HG03565 (cell line): ENCODE measurements at regions not wholly inside any gene's neighbourhood (a gene's known extent, or its start where the extent isn't known, plus 50 kb on each side); places are given as distances from the start of the nearest gene placed in this dataset.
"Not testable (repeated sequence)": the region's sequence is repeated elsewhere in the genome, so short reads cannot be mapped to it uniquely, and the experiment has no call there.

Experiments
- ATAC-seq: cut with Tn5 transposase; IDR thresholded peaks from one replicate; pipeline ENCODE4 v1.9.1; 2021; ENCODE audit warnings: mild to moderate bottlenecking, moderate library complexity; ENCODE audit not compliant: unreplicated experiment

DNA sequence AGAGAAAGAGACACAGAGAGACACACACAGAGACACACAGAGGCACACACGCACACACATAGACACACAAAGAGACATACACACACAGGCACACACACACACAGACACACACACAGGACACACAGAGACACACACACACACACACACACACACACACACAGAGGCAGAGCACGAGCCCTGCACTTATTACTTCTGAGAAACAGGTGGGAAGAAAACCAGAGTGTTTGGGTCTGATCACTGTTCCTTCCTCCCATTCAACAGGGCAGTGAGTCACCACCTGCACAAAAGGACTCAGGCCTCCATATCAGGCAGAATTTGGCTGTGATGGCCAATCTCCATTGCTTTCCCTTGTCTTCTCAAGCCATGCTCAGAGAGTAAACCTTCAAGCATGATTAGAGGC, 285.0 kb downstream of the ANAPC1 start:
- not testable (repeated sequence) for ATAC-seq

DNA sequence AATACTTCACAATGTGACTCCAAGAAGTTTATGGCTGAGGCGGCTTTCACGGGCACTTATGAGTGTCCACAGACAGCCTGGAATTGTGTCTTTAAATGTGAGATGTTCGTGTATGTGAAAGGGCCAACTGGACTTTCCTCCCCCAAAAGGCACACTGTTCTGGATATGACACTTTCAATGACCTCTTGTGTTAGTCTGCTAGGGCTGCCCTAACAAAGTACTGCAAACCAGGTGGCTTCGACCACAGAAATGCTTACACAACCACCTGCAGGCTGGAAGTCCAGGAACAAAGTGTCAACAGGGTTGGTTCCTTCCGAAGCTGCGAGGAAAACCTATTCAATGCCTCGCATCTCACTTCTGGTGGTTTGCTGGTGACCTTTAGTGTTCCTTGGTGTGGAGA, 281.7 kb downstream of the ANAPC1 start:
- not testable (repeated sequence) for ATAC-seq

DNA sequence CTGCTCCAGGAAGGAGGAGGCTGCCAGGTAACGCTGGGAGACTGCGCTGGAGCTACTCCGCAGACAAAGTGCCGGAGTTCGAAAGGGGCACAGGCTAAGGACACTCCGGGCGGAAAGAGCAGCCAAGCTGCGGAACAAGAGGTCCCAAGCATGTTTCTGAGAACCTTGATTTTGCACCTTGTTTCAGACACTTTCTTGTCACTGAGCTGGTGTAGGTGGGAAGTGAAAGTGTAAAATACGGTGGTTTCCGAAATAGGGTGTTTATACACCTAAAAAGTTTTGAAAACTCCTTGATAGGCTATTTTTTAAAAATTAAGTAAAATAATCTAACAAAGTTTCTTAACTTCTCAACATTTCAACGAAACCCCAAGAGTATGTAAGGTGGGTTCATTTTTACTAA, 278.2 kb downstream of the ANAPC1 start:
- not testable (repeated sequence) for ATAC-seq

DNA sequence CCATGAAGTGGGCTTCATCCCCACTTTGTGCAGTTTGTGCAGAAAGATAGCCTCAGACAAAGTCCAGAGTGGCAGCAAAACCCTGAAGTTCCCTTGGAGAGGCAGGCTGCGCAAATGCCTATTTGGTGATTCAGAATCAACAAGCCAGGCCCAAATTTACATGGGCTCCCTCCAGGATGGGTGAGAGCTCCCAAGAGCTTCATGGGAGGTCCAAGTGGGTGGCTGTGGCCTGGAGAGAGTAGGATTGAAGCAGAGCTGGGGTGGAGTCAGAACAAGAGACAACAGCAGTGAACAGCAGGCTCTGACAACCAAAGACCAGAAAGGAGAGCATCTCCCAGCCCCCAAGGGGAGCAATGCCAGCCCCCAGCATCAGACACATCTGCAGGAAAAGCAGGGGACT, 277.4 kb downstream of the ANAPC1 start:
- ATAC-seq: not testable (repeated sequence)

DNA sequence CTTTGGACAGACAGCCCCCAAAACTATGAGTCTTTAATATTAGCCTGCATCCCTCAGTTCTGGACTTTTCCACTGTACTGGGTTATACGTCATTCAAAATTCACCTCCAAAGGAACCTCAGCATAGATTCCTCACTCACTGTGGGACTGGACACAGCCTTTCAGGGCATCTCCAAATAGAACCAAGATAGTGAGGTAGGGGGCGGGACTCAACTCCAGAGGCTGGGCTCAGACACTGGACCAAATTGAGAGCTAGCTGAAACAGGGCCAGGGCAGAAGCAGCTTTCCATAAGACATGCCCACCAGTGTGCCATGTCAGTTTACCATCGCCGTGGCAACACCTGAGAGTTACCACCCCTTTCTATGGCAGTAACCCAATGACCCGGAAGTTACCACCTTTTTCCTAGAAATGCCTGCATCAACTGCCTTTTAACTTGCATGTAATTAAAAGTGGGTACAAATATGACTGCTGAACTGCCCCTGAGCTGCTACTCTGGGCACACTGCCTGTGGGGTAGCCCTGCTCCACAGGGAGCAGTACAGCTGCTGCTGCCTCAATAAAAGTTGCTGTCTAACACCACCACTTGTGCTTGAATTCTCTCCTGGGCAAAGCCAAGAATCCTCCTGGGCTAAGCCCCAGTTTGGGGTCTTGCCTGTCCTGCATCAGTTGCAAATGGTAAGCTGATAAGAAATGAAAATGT, 274.7 kb downstream of the ANAPC1 start:
- ATAC-seq: not testable (repeated sequence)

DNA sequence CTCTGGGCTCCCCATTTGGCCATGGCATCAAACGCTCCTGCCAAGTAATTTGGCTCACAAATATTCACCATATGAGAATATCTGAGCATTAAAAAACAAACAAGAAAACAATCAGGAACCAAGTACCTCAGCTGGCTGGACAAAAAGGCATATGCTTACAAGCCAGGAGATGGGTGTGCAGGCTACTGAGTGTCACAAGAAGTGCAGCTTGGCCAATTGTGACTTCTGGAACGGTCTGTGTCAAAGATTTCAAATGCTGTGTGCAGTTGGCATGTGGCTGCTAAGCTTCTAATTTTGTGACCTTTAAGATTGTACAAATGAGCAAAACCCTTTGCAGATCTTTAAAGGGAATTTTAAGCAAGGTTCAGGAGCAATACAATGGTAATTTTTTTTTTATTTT, 274.0 kb downstream of the ANAPC1 start:
- not testable (repeated sequence) for ATAC-seq

DNA sequence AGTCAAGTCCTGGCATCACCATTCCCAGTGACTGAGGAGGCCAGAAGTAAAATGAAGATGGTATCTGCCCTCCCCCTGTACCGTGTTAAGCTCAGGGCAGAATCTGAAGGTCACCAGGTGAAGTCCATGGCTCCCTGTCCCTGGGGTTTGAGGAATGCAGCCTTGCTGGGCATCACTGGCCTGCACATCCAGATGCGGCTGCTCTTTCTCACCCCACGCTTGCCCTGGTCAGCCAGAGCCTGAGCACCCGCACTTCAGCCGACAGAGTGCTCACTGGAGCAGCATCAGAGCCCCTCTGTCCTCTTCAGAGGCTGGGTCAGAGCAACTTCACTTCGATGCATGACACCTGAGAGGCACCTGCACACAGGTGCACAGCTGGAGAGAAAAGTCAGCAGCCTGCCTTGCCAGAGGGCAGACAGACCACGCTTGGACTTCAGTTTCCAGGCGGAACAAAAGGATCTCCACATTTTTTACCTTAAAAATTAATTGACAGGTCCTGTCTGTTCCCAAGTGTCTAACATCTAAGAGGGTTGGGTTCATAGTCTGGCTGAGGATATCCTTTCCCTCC, 267.3 kb downstream of the ANAPC1 start:
- no peak for ATAC-seq

DNA sequence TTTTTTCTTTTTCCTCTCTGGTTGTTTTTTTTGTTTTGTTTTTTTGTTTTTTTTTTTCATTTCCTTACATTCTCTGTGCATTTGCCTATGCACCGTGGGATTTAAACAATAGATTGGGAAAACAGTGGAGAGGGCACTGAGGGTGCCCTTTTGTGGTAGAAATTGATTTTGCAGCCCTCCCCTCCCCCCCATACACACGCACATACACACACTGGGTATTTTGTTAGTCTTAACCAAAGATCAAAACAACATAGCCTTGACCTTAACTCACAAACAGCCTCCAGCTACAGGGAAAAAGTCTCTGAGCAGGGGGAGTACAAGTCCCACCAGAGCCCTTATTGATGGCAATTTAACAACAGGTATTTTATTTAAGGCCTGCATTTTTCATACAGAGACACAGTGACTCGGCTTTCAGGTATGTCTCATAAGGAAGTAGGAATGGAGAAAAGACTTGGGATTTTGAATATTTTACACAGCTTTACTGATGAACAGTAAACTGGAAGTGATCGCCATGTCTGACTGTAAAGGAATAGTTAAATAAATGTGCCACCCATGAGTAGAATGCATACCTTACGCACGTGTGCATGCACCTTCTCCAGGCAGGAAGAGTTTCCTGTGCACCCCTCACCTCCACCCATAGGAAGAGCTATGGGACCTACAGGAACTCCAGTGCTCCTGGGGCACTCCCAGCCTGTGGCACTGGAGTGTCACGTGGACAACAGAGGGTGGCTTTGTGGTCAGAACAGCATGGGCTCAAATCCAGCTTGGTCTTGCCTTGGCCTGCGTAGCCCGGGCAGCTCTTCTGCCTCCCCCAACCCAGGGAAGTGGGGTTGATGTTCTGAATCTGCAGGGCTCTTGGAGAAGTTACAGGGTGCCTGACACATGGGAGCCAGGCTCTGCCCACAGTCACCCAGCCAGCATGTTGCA, 266.4 kb downstream of the ANAPC1 start:
- no peak for ATAC-seq

DNA sequence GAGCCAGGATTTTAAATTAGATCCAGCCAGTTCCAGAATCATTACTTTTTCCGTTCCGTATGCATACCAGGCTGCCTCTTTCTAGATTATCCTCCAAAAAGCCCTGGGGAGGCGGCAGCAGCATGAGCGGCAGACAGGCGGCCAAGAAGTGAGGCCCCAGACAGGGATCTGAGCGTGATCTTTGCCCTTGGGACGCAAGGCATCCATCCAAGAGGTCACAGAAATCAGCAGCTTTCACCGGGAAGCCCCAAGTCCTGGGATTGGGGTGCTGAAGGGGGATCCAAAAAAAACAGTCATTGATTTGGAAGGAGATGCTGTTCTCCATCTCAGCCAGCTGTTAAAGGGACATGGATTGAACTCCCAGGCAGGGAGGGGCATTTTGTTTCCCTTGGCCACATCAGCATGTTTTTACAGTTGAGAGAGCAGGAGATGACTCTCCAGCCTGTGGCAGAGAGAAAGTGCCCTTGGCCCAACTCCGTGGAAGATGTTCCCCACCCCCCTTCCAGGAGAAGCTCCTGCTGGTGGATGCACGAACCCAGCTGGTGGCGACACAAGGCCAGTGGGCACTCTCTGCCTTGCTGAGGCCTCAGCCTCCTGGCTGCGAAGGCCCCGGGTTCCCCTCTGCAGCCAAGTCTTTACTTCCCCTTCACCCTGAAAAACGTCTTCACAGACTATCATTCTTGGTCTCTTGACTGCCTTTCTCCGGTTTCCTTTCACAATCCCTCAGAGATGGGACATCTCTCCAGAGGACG, 265.6 kb downstream of the ANAPC1 start:
- no peak for ATAC-seq

DNA sequence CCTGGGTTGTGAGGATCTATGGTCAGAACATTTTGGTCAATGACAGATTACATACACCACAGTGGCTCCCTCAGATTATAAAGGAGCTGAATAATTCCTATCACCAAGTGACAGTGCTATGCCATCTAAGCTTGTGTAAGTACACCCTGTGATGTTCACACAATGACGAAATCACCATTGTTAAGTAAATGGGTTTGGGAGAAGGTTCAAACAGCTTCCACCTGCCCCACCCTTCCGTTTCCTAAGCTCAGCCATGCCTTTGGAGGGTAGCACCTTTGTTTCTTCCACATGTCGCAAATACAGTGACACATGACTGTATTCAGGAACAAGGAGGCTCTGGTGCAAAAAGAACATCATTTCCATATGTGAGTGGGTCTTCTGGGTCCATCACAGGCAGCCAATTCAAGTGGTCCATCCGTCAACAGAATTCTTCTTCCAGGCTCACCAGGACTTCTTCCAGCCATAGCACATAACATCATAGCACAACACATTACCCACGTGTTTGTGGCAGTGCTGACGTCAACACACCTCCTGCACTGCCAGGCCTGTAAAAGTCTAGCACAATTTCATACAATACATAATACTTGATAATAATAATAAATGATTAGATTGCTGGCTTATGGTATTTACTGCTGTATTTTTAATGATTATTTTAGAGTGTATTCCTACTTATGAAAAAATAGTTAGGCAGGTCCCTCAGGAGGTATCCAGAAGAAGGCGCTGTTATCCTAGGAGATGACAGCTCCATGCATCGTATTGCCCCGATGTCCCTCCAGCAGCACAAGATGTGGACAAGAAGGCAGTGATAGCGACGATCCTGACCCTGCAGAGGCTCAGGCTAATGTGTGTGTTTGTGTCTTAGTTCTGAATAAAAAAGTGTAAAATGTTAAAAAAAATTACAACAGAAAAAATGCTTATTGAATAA, 264.8 kb downstream of the ANAPC1 start:
- ATAC-seq: no peak

DNA sequence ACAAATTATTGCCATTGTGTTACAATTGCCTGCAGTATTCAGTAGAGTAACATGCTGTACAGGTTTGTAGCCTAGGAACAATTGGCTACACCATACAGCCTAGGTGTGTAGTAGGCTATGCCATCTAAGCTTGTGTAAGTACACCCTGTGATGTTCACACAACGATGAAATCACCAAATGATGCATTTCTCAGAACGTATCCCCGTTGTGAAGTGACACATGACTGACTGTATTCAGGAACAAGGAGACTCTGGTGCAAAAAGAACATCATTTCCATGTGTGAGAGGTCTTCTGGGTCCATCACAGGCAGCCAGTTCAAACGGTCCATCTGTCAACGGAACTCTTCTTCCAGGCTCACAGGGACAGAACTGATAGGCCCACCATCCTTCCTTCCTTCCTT, 263.7 kb downstream of the ANAPC1 start:
- no peak for ATAC-seq

DNA sequence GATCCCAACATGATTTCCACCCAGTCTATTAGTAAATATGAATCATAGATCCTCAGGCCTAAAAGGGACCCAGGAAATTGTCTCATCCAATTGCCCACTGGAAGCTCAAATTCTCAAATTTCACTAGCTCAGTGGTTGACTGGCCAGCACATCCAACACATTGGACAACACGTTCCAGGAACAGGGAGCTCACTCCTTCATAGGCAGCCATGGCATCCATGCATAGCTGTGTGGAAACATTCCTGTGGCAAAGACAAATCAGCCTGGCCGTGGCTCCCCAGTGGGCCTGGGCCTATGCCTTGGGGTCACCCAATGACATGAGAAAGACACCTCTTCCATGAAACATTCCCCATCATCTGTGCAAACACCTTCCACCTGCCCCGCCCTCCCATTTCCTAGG, 261.1 kb downstream of the ANAPC1 start:
- ATAC-seq: no peak

DNA sequence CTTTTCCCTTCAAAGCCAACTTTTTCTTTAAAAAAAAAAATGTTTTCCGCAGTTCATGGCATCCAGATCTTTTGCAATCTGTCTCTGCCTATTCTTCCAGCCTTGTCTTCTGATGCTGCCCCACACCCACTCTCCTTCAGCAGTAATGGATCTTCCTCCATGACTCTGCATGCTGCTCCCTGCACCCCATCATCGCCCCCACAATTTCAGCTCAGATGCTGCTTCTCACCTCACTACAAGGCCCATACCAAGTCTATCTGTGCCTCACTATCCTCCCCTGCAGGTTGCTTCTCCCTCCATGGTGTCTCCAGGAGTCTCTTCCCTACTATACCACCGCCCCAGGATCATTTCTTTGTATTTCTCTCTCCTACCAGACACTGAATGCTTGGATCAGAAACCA, 260.6 kb downstream of the ANAPC1 start:
- ATAC-seq: no peak

DNA sequence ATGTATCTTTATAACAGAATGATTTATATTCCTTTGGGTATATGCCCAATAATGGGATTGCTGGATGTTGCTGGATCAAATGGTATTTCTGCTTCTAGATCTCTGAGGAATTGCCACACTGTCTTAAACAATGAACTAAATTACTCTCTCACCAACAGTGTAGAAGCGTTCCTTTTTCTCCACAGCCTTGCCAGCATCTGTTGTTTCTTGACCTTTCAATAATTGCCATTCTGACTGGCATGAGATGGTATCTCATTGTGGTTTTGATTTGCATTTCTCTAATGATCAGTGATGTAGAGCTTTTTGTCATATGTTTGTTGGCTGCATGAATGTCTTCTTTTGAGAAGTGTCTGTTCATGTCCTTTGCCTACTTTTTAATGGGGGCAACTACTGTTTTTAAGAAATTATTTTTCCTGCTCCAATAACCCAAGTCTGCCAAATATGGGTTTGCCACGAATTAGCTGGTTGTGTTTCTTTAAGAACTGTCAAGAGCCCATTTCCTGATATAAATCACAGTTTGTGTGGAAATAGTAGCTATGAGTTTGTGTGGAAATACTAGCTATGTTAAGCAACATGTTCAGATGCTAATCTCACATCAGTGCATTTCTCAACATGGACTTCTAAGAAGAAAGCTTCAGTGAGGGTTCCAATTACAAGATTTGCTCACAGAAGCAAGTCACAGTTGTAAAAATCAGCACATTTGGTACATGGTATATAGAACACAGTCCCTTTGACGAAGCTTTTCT, 259.4 kb downstream of the ANAPC1 start:
- ATAC-seq: no peak

DNA sequence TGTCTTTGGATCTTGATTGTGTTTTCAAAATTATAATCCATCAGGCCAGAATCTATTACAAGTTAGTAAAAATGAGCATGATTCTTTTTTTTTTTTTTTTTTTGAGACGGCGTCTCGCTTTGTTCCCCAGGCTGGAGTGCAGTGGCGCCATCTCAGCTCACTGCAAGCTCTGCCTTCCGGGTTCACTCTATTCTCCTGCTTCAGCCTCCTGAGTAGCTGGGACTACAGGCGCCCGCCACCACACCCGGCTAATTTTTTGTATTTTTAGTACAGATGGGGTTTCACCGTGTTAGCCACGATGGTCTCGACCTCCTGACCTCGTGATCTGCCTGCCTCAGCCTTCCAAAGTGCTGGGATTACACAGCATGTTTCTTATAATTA, 258.8 kb downstream of the ANAPC1 start:
- ATAC-seq: not testable (repeated sequence)

DNA sequence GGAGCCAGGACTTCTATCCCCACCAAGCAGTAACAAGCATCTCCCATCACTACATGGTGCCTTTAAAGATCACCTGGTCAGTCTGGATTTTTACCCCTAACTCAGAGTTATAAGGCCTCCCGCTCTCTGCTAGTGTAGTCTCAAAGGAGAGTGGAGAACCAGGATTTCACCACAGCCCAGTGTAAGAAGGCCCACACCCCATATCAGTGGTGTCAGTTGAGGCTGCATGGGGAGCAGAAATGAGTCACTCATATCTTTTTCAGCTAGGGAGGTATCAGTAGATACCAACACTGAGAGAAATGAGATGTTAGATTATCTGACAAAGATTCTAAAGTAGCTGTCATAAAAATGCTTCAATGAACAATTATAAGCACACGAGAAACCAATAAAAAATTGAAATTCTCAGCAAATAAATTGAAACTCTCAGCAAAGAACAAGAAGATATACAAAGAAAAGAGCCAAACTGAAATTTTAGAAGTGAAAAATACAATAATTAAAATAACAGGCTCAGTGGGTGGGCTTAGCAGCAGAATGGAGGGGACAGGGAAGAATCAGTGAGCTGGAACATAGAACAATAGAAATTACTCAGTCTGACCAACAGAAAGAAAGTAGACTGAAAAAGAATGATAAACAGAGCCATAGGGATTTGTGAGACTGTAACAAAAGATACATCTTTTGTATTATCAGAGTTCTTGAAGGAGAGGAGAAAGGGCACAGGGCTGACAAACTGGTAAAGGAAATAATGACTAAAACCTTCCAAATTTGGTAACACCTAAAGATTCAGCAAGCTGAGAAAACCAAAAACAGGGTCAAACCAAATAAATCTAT, 257.7 kb downstream of the ANAPC1 start:
- no peak for ATAC-seq

DNA sequence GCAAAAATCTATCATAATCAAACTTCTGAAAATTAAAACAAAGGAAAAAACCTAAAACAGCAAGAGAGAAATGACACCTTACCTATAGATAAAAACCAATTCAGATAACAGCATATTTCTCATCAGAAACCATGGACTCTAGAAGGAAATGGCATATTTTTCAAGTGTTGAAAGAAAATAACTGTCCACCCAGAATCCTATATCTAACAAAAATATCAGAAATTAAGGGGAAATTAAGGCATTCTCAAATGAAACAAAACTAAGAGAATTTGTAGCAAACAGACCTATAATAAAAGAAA, 257.2 kb downstream of the ANAPC1 start:
- ATAC-seq: no peak

DNA sequence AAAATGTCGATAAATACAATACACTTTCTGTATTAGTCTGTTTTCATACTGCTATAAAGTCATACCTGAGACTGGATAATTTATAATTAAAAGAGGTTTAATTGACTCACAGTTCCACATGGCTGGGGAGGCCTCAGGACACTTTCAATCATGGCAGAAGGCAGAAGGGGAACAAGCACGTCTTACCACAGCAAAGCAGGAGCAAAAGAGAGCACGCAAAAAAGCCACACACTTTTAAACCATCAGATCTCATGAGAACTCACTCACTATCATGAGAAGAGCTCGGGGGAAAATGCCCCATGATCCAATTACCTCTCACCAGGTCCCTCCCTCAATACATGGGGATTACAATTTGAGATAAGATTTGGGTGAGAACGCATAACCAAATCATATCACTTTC, 256.7 kb downstream of the ANAPC1 start:
- no peak for ATAC-seq

DNA sequence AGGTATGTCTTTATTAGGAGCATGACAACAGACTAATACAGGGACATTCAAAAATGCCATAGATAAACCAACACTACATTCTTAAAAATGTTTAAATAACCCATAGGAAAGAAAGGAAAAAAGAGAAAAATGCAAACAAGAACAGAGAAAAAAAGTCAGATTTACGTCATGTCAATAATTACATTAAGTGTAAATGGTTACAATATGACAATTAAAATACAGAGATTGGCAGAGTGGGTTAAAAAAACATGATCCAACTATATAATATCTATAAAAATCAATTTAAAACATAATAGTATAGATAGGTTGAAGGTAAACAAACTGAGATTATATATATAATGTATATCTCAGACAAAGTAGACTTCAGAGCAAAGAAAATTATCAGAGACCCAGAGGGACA, 255.8 kb downstream of the ANAPC1 start:
- ATAC-seq: no peak
